ENCODE measurements at regions not wholly inside any gene's neighbourhood (a gene's known extent, or its start where the extent isn't known, plus 50 kb on each side); places are given as distances from the start of the nearest gene placed in this dataset.
"Not testable (repeated sequence)": the region's sequence is repeated elsewhere in the genome, so short reads cannot be mapped to it uniquely, and the experiment has no call there.

GRCh38 chr3:157920822-157921700 lies 185.2 kb downstream of the SHOX2 start:
- DNase-seq: peak; percentile 80

GRCh38 chr3:157919319-157919887 lies 186.8 kb downstream of the SHOX2 start:
- DNase-seq: no peak

- DNase-seq: no peak
These were observed 187.8 kb downstream of the SHOX2 start for GRCh38 chr3:157918402-157918801.

GRCh38 chr3:157916672-157917071 lies 189.5 kb downstream of the SHOX2 start:
- DNase-seq: no peak

GRCh38 chr3:157914882-157915281 lies 191.3 kb downstream of the SHOX2 start:
- no peak for DNase-seq

GRCh38 chr3:157913741-157914150 lies 192.5 kb downstream of the SHOX2 start:
- DNase-seq: no peak

- DNase-seq: no peak
These were observed 193.4 kb downstream of the SHOX2 start for GRCh38 chr3:157912514-157913451.

- DNase-seq: no peak
These were observed 199.6 kb downstream of the SHOX2 start for GRCh38 chr3:157906627-157907026.

GRCh38 chr3:157905885-157906284 lies 200.3 kb downstream of the SHOX2 start:
- no peak for DNase-seq

- DNase-seq: not testable (repeated sequence)
These were observed 203.5 kb downstream of the SHOX2 start for GRCh38 chr3:157902680-157903079.

GRCh38 chr3:157888040-157888439 lies 218.2 kb downstream of the SHOX2 start:
- no peak for DNase-seq

- no peak for DNase-seq
These were observed 229.7 kb downstream of the SHOX2 start for GRCh38 chr3:157876556-157876955.

- no peak for DNase-seq
These were observed 233.3 kb downstream of the SHOX2 start for GRCh38 chr3:157872902-157873301.

GRCh38 chr3:157871838-157872460 lies 234.3 kb downstream of the SHOX2 start:
- DNase-seq: no peak

GRCh38 chr3:157871248-157871647 lies 235.0 kb downstream of the SHOX2 start:
- no peak for DNase-seq

GRCh38 chr3:157868946-157869345 lies 237.3 kb downstream of the SHOX2 start:
- no peak for DNase-seq

GRCh38 chr3:157868196-157868595 lies 238.0 kb downstream of the SHOX2 start:
- DNase-seq: no peak

GRCh38 chr3:157865352-157866000 lies 240.7 kb downstream of the SHOX2 start:
- DNase-seq: no peak

GRCh38 chr3:157861076-157861765 lies 245.0 kb downstream of the SHOX2 start:
- peak; percentile 26 for DNase-seq

- DNase-seq: no peak
These were observed 246.7 kb downstream of the SHOX2 start for GRCh38 chr3:157859541-157859940.

GRCh38 chr3:157858821-157859220 lies 247.4 kb downstream of the SHOX2 start:
- no peak for DNase-seq

GRCh38 chr3:157857440-157857839 lies 248.8 kb downstream of the SHOX2 start:
- no peak for DNase-seq

All from NCI-H2029 treated with DMSO at 0.1 percent for 48 hours (cell line).